WTC11 (cell line): ENCODE measurements at regions not wholly inside any gene's neighbourhood (a gene's known extent, or its start where the extent isn't known, plus 50 kb on each side); places are given as distances from the start of the nearest gene placed in this dataset.

Experiments
- ATAC-seq: fragments of 200-7000 bp; cut with Tn5 transposase; 2 replicates; pipeline ENCODE4 v1.10.0; 2021; ENCODE audit warnings: mild to moderate bottlenecking, moderate library complexity
- CTCF ChIA-PET: fragments of 300-600 bp; sonication (Branson Sonifier 250); formaldehyde crosslinking; loops from one replicate; lab custom pipeline; 2021; ENCODE audit warnings: antibody characterized with exemption; lab: Charles Lee
- POLR2A ChIA-PET: fragments of 350-600 bp; sonication (Branson Sonifier 250); formaldehyde crosslinking; loops from one replicate; lab custom pipeline; 2021; ENCODE audit warnings: antibody characterized with exemption; lab: Charles Lee
- DNase-seq: peaks from one replicate; pipeline ENCODE4 v3.0.0; 2021; ENCODE audit warnings: low spot score
- H3K27ac Mint-ChIP-seq: 2 replicates; pipeline ENCODE4 v1.8.0; 2021; ENCODE audit warnings: mixed read lengths
- H3K27me3 Mint-ChIP-seq: 2 replicates; pipeline ENCODE4 v1.8.0; 2021; ENCODE audit warnings: low read depth, mild to moderate bottlenecking, moderate library complexity, mixed read lengths
- H3K36me3 Mint-ChIP-seq: 2 replicates; pipeline ENCODE4 v1.8.0; 2021; ENCODE audit warnings: mixed read lengths
- H3K4me1 Mint-ChIP-seq: 2 replicates; pipeline ENCODE4 v1.8.0; 2022; ENCODE audit warnings: mixed read lengths
- H3K4me3 Mint-ChIP-seq: 2 replicates; pipeline ENCODE4 v1.8.0; 2021; ENCODE audit warnings: mild to moderate bottlenecking, moderate library complexity, mixed read lengths
- H3K9me3 Mint-ChIP-seq: 2 replicates; pipeline ENCODE4 v1.8.0; 2021; ENCODE audit warnings: mixed read lengths
- AFF4 ChIP-seq: sonication (generic); formaldehyde crosslinking; IDR thresholded peaks from 2 replicates; pipeline ENCODE4 v1.8.1; 2023; ENCODE audit warnings: mild to moderate bottlenecking, missing genetic modification reagents, borderline replicate concordance
- ATF2 ChIP-seq: sonication (generic); formaldehyde crosslinking; IDR thresholded peaks from 2 replicates; pipeline ENCODE4 v1.8.1; 2022; ENCODE audit warnings: low read depth, missing genetic modification reagents, borderline replicate concordance
- E2F5 ChIP-seq: sonication (generic); formaldehyde crosslinking; IDR thresholded peaks from 2 replicates; pipeline ENCODE4 v1.8.1; 2022; ENCODE audit warnings: mild to moderate bottlenecking, moderate library complexity, missing genetic modification reagents
- ELF4 ChIP-seq: sonication (generic); formaldehyde crosslinking; IDR thresholded peaks from 2 replicates; pipeline ENCODE4 v1.8.1; 2022; ENCODE audit warnings: low read depth, mild to moderate bottlenecking, moderate library complexity, missing genetic modification reagents
- ERG ChIP-seq: fragments of 250-450 bp; sonication (Bioruptor Pico); IDR thresholded peaks from 2 replicates; pipeline ENCODE4 v1.8.0; 2021; ENCODE audit warnings: mild to moderate bottlenecking
- FOXJ3 ChIP-seq: sonication (generic); formaldehyde crosslinking; IDR thresholded peaks from 2 replicates; pipeline ENCODE4 v1.9.0; 2021; ENCODE audit warnings: missing genetic modification reagents, mild to moderate bottlenecking, borderline replicate concordance
- FOXP1 ChIP-seq: sonication (generic); formaldehyde crosslinking; IDR thresholded peaks from 2 replicates; pipeline ENCODE4 v1.8.0; 2022; ENCODE audit warnings: missing genetic modification reagents, mild to moderate bottlenecking, moderate library complexity, borderline replicate concordance
- JUN ChIP-seq: sonication (generic); formaldehyde crosslinking; IDR thresholded peaks from 2 replicates; pipeline ENCODE4 v1.8.0; 2023; ENCODE audit warnings: mild to moderate bottlenecking, missing genetic modification reagents
- MLX ChIP-seq: sonication (generic); formaldehyde crosslinking; IDR thresholded peaks from 2 replicates; pipeline ENCODE4 v1.8.1; 2023; ENCODE audit warnings: mild to moderate bottlenecking, missing genetic modification reagents, moderate library complexity
- MYBL2 ChIP-seq: sonication (generic); formaldehyde crosslinking; IDR thresholded peaks from 2 replicates; pipeline ENCODE4 v1.8.1; 2023; ENCODE audit warnings: mild to moderate bottlenecking, moderate library complexity, missing genetic modification reagents
- PRDM15 ChIP-seq: sonication (generic); formaldehyde crosslinking; IDR thresholded peaks from 2 replicates; pipeline ENCODE4 v1.8.0; 2022; ENCODE audit warnings: missing genetic modification reagents
- PREB ChIP-seq: sonication (generic); formaldehyde crosslinking; IDR thresholded peaks from 2 replicates; pipeline ENCODE4 v1.8.1; 2022; ENCODE audit warnings: mild to moderate bottlenecking, missing genetic modification reagents, moderate library complexity, borderline replicate concordance
- SP1 ChIP-seq: sonication (generic); formaldehyde crosslinking; conservative IDR thresholded peaks from 2 replicates; pipeline ENCODE4 v1.8.1; 2022; ENCODE audit warnings: missing genetic modification reagents
- ZNF219 ChIP-seq: sonication (generic); formaldehyde crosslinking; IDR thresholded peaks from 2 replicates; pipeline ENCODE4 v1.8.0; 2023; ENCODE audit warnings: missing genetic modification reagents, mild to moderate bottlenecking, borderline replicate concordance
- ZNF263 ChIP-seq: sonication (generic); formaldehyde crosslinking; IDR thresholded peaks from 2 replicates; pipeline ENCODE4 v1.8.1; 2022; ENCODE audit warnings: low read depth, mild to moderate bottlenecking, moderate library complexity, missing genetic modification reagents
- ZNF396 ChIP-seq: fragments of 250-450 bp; sonication (Bioruptor Pico); IDR thresholded peaks from 2 replicates; pipeline ENCODE4 v1.8.0; 2021; ENCODE audit warnings: mild to moderate bottlenecking, moderate library complexity, borderline replicate concordance
- ZNF532 ChIP-seq: fragments of 250-450 bp; sonication (Bioruptor Pico); IDR thresholded peaks from 2 replicates; pipeline ENCODE4 v1.9.0; 2021; ENCODE audit warnings: mild to moderate bottlenecking, borderline replicate concordance

- Mint-ChIP-seq H3K9me3 (no peaks in the 10 kb centered on the region), H3K27me3 (no peaks in the 10 kb centered on the region), H3K4me1 (peaks cover 21% of the 10 kb centered on the region), H3K36me3 (no peaks in the 10 kb centered on the region)
- ChIA-PET POLR2A (no interaction called here), CTCF (interaction anchor here (0.6 kb wide), 1 partner anchor 237 kb away, joined by 3 read pairs; no protein-coding TSS in a partner anchor)
- TF ChIP-seq ATF2: no peak
- no peak for TF ChIP-seq JUN (CRISPR knock-in tag)
- TF ChIP-seq SP1 (CRISPR knock-in tag): no peak
- TF ChIP-seq ELF4 (CRISPR knock-in tag): no peak
- TF ChIP-seq MYBL2 (CRISPR knock-in tag): no peak
- no peak for TF ChIP-seq PRDM15
- TF ChIP-seq FOXJ3: no peak
- TF ChIP-seq ZNF396 (CRISPR knock-in tag): no peak
- no peak for TF ChIP-seq FOXP1
- TF ChIP-seq ZNF263 (CRISPR knock-in tag): no peak
- TF ChIP-seq PREB: no peak
- TF ChIP-seq AFF4 (CRISPR knock-in tag): no peak
- TF ChIP-seq ERG (CRISPR knock-in tag): no peak
- TF ChIP-seq ZNF219 (CRISPR knock-in tag): no peak
- no peak for TF ChIP-seq ZNF532
- TF ChIP-seq E2F5: no peak
- TF ChIP-seq MLX (CRISPR knock-in tag): no peak
- TF ChIP-seq, all 79 proteins: peak for 0
- ATAC-seq (no peak), DNase-seq (no peak)
- H3K4me3 Mint-ChIP-seq: no peak overlapping the region
- no peak overlapping the region for H3K27ac Mint-ChIP-seq
Measured at GRCh38 chr18:69233465-69234054, 167.1 kb upstream of the DOK6 start.
